Tibial artery (tissue), 4 donors: ENCODE measurements at regions not wholly inside any gene's neighbourhood (a gene's known extent, or its start where the extent isn't known, plus 50 kb on each side); places are given as distances from the start of the nearest gene placed in this dataset.

Experiments
- DNase-seq, 2 donors: peaks; one replicate each; pipeline ENCODE4 v3.0.0-alpha.2; 2019
- H3K27ac ChIP-seq, 2 donors: fragments of 200-600 bp; sonication (generic) in 1 of 2; 1 replicate in 1 of 2; 2 replicates in 1 of 2; pipeline ENCODE4 v1.5.1; 2018 to 2019; ENCODE audit warnings: mild to moderate bottlenecking in 1 of 2
- H3K27me3 ChIP-seq, 2 donors: fragments of 200-600 bp; sonication (generic) in 1 of 2; one replicate each; pipeline versions ENCODE4 v1.5.1 to v1.6.0; 2016 to 2019
- H3K36me3 ChIP-seq, 3 donors: fragments of 200-600 bp; sonication (generic) in 2 of 3; one replicate each; pipeline ENCODE4 v1.5.1; 2016 to 2019; ENCODE audit warnings: mild to moderate bottlenecking in 2 of 3
- H3K4me1 ChIP-seq, 4 donors: fragments of 200-600 bp; sonication (generic) in 2 of 4; 1 replicate in 3 of 4; 2 replicates in 1 of 4; pipeline ENCODE4 v1.5.1; 2016 to 2019
- H3K4me3 ChIP-seq, 2 donors: fragments of 200-600 bp; sonication (generic) in 1 of 2; 1 replicate in 1 of 2; 2 replicates in 1 of 2; pipeline ENCODE4 v1.5.1; 2018 to 2019; ENCODE audit warnings: mild to moderate bottlenecking in 2 of 2
- H3K9me3 ChIP-seq, 3 donors: fragments of 200-600 bp; sonication (generic) in 1 of 3; one replicate each; pipeline ENCODE4 v1.5.1; 2016 to 2019
- CTCF ChIP-seq, 2 experiments: fragments of 200-600 bp in 1 of 2; fragments of 450-650 bp in 1 of 2; IDR thresholded peaks; one replicate each; pipeline ENCODE4 v1.5.1; 2017 to 2019; ENCODE audit warnings: antibody characterized with exemption in 2 of 2, mild to moderate bottlenecking in 1 of 2, moderate library complexity in 1 of 2
- intact Hi-C: fragments of 100-400 bp; cut with DNase I; formaldehyde crosslinking; loops from one replicate; pipeline ENCODE4 v1.15.0; 2023; ENCODE audit warnings: low total_unique reads

GRCh38 chr2:65615602-65616001 is 183.2 kb upstream of the SPRED2 start:
- H3K27me3 ChIP-seq: no peaks in the 10 kb centered on the region
- intact Hi-C loops: no loop called here
- H3K4me3 ChIP-seq: no peak overlapping the region
- no peak for DNase-seq
- no peak overlapping the region for H3K27ac ChIP-seq
- no peaks in the 10 kb centered on the region for H3K36me3 ChIP-seq
- H3K9me3 ChIP-seq: no peaks in the 10 kb centered on the region
- TF ChIP-seq CTCF (IDR thresholded peaks at IDR 0.05): no peak
- H3K4me1 ChIP-seq: peaks cover 0 to 26% (median 19%) of the 10 kb centered on the region in 4 donors

- H3K4me3 ChIP-seq: no peak overlapping the region
- peak overlapping the region in 1 of 2 donors; percentile 48 for H3K27ac ChIP-seq
- no peaks in the 10 kb centered on the region for H3K36me3 ChIP-seq
- peaks cover 0 to 40% (median 19%) of the 10 kb centered on the region in 4 donors for H3K4me1 ChIP-seq
- DNase-seq: no peak
- no peak for TF ChIP-seq CTCF (IDR thresholded peaks at IDR 0.05)
- no peaks in the 10 kb centered on the region for H3K9me3 ChIP-seq
- intact Hi-C loops: no loop called here
- H3K27me3 ChIP-seq: no peaks in the 10 kb centered on the region
Measured at GRCh38 chr2:65613968-65614555, 181.7 kb upstream of the SPRED2 start.

- H3K4me3 ChIP-seq: no peak overlapping the region
- H3K36me3 ChIP-seq: no peaks in the 10 kb centered on the region
- H3K27ac ChIP-seq: peak overlapping the region; percentile 48 to 78
- no peaks in the 10 kb centered on the region for H3K9me3 ChIP-seq
- H3K4me1 ChIP-seq: peaks cover 0 to 63% (median 26%) of the 10 kb centered on the region in 4 donors
- intact Hi-C loops: no loop called here
- no peaks in the 10 kb centered on the region for H3K27me3 ChIP-seq
- no peak for TF ChIP-seq CTCF (IDR thresholded peaks at IDR 0.05)
- DNase-seq: no peak
Measured at GRCh38 chr2:65611488-65611887, 179.1 kb upstream of the SPRED2 start.

- peak in 1 of 2 donors; percentile 79 for DNase-seq
Measured at GRCh38 chr2:65608916-65609315, 176.5 kb upstream of the SPRED2 start.

GRCh38 chr2:65608466-65608865 is 176.1 kb upstream of the SPRED2 start:
- no peak for TF ChIP-seq CTCF (IDR thresholded peaks at IDR 0.05)
- no peaks in the 10 kb centered on the region for H3K9me3 ChIP-seq
- no peaks in the 10 kb centered on the region for H3K27me3 ChIP-seq
- H3K27ac ChIP-seq: peak overlapping the region; percentile 78 to 80
- intact Hi-C loops: no loop called here
- H3K36me3 ChIP-seq: no peaks in the 10 kb centered on the region
- DNase-seq: no peak
- peak overlapping the region; percentile 14 to 21 for H3K4me3 ChIP-seq
- H3K4me1 ChIP-seq: peaks cover 0 to 94% (median 50%) of the 10 kb centered on the region in 4 donors

More at GRCh38 chr2:65608916-65609315, 176.5 kb upstream of the SPRED2 start:
- Histone ChIP-seq H3K36me3 (no peaks in the 10 kb centered on the region), H3K4me3 (peak overlapping the region; percentile 14 to 21), H3K27ac (peak overlapping the region; percentile 78 to 80), H3K27me3 (no peaks in the 10 kb centered on the region), H3K9me3 (no peaks in the 10 kb centered on the region), H3K4me1 (peaks cover 0 to 89% (median 47%) of the 10 kb centered on the region in 4 donors)
- intact Hi-C loops: no loop called here
- no peak for TF ChIP-seq CTCF (IDR thresholded peaks at IDR 0.05)
